Neural progenitor cell (in vitro differentiated cells): ENCODE measurements at regions not wholly inside any gene's neighbourhood (a gene's known extent, or its start where the extent isn't known, plus 50 kb on each side); places are given as distances from the start of the nearest gene placed in this dataset.

Experiments
- EZH2 ChIP-seq: fragments of 200-600 bp; sonication (generic); IDR thresholded peaks from 2 replicates; pipeline ENCODE4 v1.6.1; 2017; ENCODE audit warnings: antibody characterized with exemption, mild to moderate bottlenecking, moderate library complexity
- EZH2phosphoT487 ChIP-seq: fragments of 200-600 bp; sonication (generic); IDR thresholded peaks from 2 replicates; pipeline ENCODE4 v1.6.1; 2017; ENCODE audit warnings: antibody characterized with exemption
- TF ChIP-seq, protein P1 (sequence below): fragments of 200-600 bp; sonication (generic); IDR thresholded peaks from 2 replicates; pipeline ENCODE4 v1.5.1; 2017; ENCODE audit warnings: antibody characterized with exemption, mild to moderate bottlenecking

DNA sequence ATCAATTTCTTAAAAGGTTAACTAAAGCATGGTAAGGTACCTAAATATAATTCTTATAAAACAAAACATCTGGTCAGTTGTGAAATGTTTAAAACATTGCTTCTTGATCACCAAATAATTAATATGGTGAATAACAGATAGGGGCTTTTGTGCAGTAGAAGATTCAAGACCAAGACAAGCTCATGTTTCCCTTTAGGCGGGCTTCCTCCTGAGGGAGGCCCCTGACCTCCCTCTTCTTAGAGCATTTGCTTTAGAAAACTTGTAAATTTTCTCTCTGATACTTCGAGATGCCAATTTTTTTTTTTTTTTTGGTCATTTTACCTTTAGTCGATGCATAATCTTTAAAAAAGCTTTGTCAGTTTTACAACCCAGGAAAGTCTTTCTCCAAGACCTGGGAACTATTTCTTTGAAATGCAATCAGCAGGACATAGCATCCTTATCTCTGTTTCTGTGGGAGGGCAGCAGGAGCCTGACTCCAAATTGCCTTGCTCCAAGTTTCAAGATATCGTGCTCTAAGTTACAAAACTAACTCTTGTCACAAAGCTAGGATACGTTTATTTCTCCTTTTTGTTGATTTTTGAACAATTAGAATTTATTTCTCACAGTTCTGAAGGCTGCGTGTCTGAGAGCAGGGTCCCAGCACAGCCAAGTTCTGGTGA is 66.6 kb upstream of the BICD1 start:
- TF ChIP-seq, protein P1, sequence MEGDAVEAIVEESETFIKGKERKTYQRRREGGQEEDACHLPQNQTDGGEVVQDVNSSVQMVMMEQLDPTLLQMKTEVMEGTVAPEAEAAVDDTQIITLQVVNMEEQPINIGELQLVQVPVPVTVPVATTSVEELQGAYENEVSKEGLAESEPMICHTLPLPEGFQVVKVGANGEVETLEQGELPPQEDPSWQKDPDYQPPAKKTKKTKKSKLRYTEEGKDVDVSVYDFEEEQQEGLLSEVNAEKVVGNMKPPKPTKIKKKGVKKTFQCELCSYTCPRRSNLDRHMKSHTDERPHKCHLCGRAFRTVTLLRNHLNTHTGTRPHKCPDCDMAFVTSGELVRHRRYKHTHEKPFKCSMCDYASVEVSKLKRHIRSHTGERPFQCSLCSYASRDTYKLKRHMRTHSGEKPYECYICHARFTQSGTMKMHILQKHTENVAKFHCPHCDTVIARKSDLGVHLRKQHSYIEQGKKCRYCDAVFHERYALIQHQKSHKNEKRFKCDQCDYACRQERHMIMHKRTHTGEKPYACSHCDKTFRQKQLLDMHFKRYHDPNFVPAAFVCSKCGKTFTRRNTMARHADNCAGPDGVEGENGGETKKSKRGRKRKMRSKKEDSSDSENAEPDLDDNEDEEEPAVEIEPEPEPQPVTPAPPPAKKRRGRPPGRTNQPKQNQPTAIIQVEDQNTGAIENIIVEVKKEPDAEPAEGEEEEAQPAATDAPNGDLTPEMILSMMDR, result no peak
- TF ChIP-seq EZH2 (no peak), EZH2phosphoT487 (no peak)
